GM12891 (cell line): ENCODE measurements at regions not wholly inside any gene's neighbourhood (a gene's known extent, or its start where the extent isn't known, plus 50 kb on each side); places are given as distances from the start of the nearest gene placed in this dataset.
"Not testable (repeated sequence)": the region's sequence is repeated elsewhere in the genome, so short reads cannot be mapped to it uniquely, and the experiment has no call there.

ENCODE experiments used
- DNase-seq: peaks from one replicate; pipeline ENCODE4 v3.0.0; 2011; ENCODE audit warnings: low spot score; ENCODE audit not compliant: insufficient read length
- FAIRE-seq: peaks from 2 replicates; lab custom pipeline; 2011; peaks lifted over from hg19 to GRCh38; lab: Jason Lieb, UNC
- PAX5 ChIP-seq: IDR thresholded peaks from 2 replicates; pipeline ENCODE4 v1.6.1; 2011; ENCODE audit warnings: low read length, moderate library complexity, mild to moderate bottlenecking; ENCODE audit not compliant: insufficient read depth, severe bottlenecking
- POLR2A ChIP-seq: IDR thresholded peaks from 2 replicates; pipeline ENCODE4 v1.6.1; 2011; ENCODE audit warnings: low read depth, low read length, control low read depth
- POLR2AphosphoS5 ChIP-seq: IDR thresholded peaks from 2 replicates; pipeline ENCODE4 v1.6.1; 2011; ENCODE audit warnings: low read depth, low read length, control low read depth
- POU2F2 ChIP-seq: IDR thresholded peaks from 2 replicates; pipeline ENCODE4 v1.6.1; 2011; ENCODE audit warnings: low read depth, mild to moderate bottlenecking, control low read depth, low read length, moderate library complexity
- SPI1 ChIP-seq: IDR thresholded peaks from 2 replicates; pipeline ENCODE4 v1.6.1; 2011; ENCODE audit warnings: low read depth, low read length, control low read depth
- TAF1 ChIP-seq: IDR thresholded peaks from 2 replicates; pipeline ENCODE4 v1.6.1; 2011; ENCODE audit warnings: low read depth, low read length, control low read depth

DNA sequence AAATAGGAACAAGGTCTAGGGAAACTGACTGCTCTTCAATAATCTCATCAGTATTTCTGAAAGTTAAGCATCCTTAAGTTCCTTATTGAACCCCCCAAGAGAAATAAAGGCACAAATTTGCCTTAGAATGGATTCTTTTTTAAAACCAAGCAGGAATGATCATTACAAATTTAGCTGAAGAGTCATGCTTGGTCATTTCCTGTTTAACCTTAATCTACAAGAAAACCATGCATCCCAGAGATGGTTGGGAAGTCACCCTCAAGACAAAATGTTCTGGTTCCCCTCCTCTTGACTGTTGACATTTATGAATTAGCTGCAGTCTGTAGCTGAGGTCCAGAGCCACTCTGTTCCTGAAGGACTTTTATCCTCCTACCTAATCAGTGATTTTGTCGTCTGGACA, 291.8 kb upstream of the G2E3 start:
- TF ChIP-seq SPI1 (no peak), POU2F2 (no peak), PAX5 (no peak), POLR2AphosphoS5 (no peak), TAF1 (no peak), POLR2A (no peak)
- no peak for DNase-seq
- FAIRE-seq, result no peak

- DNase-seq (peak; percentile 24), FAIRE-seq (peak; percentile 83)
- TF ChIP-seq TAF1, result no peak
- TF ChIP-seq PAX5, result no peak
- TF ChIP-seq POLR2A, result no peak
These were observed 288.5 kb upstream of the G2E3 start for GRCh38 chr14:30270200-30271161.

- TF ChIP-seq TAF1, result no peak
- TF ChIP-seq POLR2AphosphoS5, result no peak
- no peak for TF ChIP-seq POU2F2
- TF ChIP-seq PAX5, result no peak
- no peak for TF ChIP-seq POLR2A
- no peak for TF ChIP-seq SPI1
- FAIRE-seq (no peak), DNase-seq (no peak)
These were observed 287.1 kb upstream of the G2E3 start for GRCh38 chr14:30271811-30272323.

GRCh38 chr14:30272848-30273832, 285.8 kb upstream of the G2E3 start:
- DNase-seq (no peak), FAIRE-seq (no peak)
- TF ChIP-seq POLR2A (no peak), SPI1 (no peak), POU2F2 (no peak), PAX5 (no peak), POLR2AphosphoS5 (no peak), TAF1 (no peak)

GRCh38 chr14:30275604-30276003, 283.4 kb upstream of the G2E3 start:
- FAIRE-seq (no peak), DNase-seq (no peak)
- no peak for TF ChIP-seq PAX5
- no peak for TF ChIP-seq SPI1
- TF ChIP-seq POLR2AphosphoS5, result no peak
- TF ChIP-seq TAF1, result no peak
- no peak for TF ChIP-seq POLR2A
- no peak for TF ChIP-seq POU2F2

DNA sequence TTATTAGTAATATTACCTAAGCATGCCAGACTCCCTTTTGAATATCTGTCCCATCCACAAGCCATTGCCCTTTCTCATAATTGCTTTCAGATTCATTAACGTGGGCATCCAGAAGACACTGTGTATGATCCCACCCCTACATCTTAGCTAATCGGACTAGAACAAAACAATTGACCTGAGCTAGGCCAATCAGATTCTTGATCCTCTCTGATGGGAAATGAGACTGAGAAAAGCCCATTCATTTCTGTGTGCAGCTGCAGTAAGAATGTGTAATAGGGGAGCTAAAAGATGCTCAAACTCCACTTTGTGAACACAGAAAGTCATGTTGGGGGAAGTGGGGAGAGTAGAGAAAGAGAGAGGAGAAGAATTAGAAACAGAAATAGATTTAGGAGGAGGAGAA, 281.7 kb upstream of the G2E3 start:
- TF ChIP-seq TAF1, result no peak
- TF ChIP-seq POLR2A, result no peak
- TF ChIP-seq PAX5, result no peak
- TF ChIP-seq SPI1, result no peak
- no peak for TF ChIP-seq POU2F2
- no peak for TF ChIP-seq POLR2AphosphoS5
- DNase-seq, result no peak
- no peak for FAIRE-seq

- not testable (repeated sequence) for FAIRE-seq, DNase-seq
These were observed 280.1 kb upstream of the G2E3 start for GRCh38 chr14:30278856-30279255.

DNA sequence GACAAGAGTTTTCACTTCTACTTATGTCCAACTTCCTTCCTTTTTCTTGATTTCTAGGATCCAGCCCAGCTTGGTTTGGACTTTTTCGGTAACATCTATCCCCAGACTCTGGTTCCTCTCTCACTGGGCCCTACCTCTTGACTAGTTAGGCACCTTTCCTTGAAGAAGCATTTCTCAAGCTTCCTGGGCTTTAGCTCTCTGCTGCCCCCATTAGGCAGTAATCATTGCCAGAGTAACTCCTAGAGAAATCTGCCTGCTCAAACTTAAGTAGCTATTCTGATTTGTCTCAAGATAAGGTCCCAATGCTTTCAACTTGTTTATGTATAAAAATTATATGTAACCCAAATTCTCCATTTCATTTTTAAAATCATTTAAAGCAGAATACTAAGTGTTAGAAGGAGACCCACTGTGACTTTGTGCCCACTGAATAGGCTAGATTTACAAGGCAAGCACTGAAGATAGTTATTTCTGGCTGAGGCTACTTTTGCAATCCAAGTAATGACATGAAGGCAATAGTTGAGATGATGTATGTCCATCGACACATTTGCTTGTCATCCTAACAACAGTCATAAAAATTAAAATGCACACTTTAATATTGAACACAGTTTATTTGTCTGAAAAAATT, 275.0 kb upstream of the G2E3 start:
- DNase-seq (no peak), FAIRE-seq (no peak)

DNA sequence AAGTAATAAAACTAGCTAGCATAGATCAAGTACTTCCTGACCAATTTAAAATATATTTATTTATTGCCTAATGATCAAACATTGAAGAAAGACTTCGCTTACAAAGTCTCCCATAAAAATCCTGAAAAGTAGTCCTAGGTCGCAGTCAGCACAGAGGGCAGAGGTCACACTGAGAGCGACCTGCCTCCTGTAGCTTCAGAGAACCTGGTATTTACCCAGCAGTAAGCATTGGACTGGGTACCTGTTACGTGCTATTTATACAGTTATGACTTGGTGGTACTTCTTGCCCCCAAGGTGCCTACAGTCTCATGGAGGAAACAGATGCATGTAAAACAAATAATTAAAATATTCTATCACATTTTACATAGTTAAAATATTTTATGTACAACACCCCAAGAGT, 274.1 kb upstream of the G2E3 start:
- DNase-seq, result no peak
- no peak for TF ChIP-seq PAX5
- no peak for TF ChIP-seq POLR2A
- TF ChIP-seq POU2F2, result no peak
- no peak for FAIRE-seq

More for the DNA sequence above, 275.0 kb upstream of the G2E3 start:
- TF ChIP-seq PAX5, result no peak
